WTC11 (cell line): ENCODE measurements at regions not wholly inside any gene's neighbourhood (a gene's known extent, or its start where the extent isn't known, plus 50 kb on each side); places are given as distances from the start of the nearest gene placed in this dataset.

Experiments used
- CTCF ChIP-seq: fragments of 200-600 bp; IDR thresholded peaks from 2 replicates; pipeline ENCODE4 v1.8.0; 2022; ENCODE audit warnings: antibody characterized with exemption
- ESRRA ChIP-seq: sonication (generic); formaldehyde crosslinking; IDR thresholded peaks from 2 replicates; pipeline ENCODE4 v1.8.1; 2022; ENCODE audit warnings: mild to moderate bottlenecking, missing genetic modification reagents, borderline replicate concordance
- MYBL2 ChIP-seq: sonication (generic); formaldehyde crosslinking; IDR thresholded peaks from 2 replicates; pipeline ENCODE4 v1.8.1; 2023; ENCODE audit warnings: mild to moderate bottlenecking, moderate library complexity, missing genetic modification reagents
- ZMAT4 ChIP-seq: fragments of 250-450 bp; sonication (Bioruptor Pico); IDR thresholded peaks from 2 replicates; pipeline ENCODE4 v1.9.0; 2021; ENCODE audit warnings: mild to moderate bottlenecking
- TF ChIP-seq, protein P1 (sequence below): sonication (generic); formaldehyde crosslinking; conservative IDR thresholded peaks from 2 replicates; pipeline ENCODE4 v1.8.1; 2022; ENCODE audit warnings: mild to moderate bottlenecking, missing genetic modification reagents
- TF ChIP-seq, protein P2 (sequence below): fragments of 250-450 bp; sonication (Bioruptor Pico); IDR thresholded peaks from 2 replicates; pipeline ENCODE4 v1.9.0; 2021; ENCODE audit warnings: moderate library complexity, mild to moderate bottlenecking, inconsistent platforms, borderline replicate concordance

DNA sequence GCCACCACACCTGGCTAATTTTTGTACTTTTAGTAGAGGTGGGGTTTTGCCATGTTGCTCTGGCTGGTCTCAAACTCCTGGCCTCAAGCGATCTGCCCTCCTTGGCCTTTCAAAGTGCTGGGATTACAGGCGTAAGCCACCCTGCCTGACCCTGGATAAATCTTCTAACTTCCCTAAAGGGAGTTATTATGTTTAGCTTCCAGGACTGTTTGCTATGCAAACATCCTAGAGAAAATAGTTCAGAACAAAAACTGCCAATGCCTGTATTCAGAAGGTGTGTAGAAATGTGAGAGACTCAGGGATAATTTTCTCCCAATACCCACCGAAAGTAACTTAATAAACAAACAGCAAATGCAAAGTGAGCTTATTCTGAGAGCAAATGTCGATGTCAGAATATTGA lies 301.2 kb downstream of the TGFB2 start:
- TF ChIP-seq ESRRA (no peak), ZMAT4 (CRISPR knock-in tag) (no peak), CTCF (no peak), MYBL2 (CRISPR knock-in tag) (no peak)
- TF ChIP-seq, protein P1, sequence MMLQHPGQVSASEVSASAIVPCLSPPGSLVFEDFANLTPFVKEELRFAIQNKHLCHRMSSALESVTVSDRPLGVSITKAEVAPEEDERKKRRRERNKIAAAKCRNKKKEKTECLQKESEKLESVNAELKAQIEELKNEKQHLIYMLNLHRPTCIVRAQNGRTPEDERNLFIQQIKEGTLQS (CRISPR knock-in tag) = no peak
- TF ChIP-seq, protein P2, sequence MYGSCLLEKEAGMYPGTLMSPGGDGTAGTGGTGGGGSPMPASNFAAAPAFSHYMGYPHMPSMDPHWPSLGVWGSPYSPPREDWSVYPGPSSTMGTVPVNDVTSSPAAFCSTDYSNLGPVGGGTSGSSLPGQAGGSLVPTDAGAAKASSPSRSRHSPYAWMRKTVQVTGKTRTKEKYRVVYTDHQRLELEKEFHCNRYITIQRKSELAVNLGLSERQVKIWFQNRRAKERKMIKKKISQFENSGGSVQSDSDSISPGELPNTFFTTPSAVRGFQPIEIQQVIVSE (CRISPR knock-in tag) = no peak
